HT1080 (cell line): ENCODE measurements at regions not wholly inside any gene's neighbourhood (a gene's known extent, or its start where the extent isn't known, plus 50 kb on each side); places are given as distances from the start of the nearest gene placed in this dataset.
"Not testable (repeated sequence)": the region's sequence is repeated elsewhere in the genome, so short reads cannot be mapped to it uniquely, and the experiment has no call there.

ENCODE experiments used
- DNase-seq: peaks from one replicate; pipeline ENCODE4 v3.0.0-alpha.2; 2015; ENCODE audit warnings: low read depth

DNA sequence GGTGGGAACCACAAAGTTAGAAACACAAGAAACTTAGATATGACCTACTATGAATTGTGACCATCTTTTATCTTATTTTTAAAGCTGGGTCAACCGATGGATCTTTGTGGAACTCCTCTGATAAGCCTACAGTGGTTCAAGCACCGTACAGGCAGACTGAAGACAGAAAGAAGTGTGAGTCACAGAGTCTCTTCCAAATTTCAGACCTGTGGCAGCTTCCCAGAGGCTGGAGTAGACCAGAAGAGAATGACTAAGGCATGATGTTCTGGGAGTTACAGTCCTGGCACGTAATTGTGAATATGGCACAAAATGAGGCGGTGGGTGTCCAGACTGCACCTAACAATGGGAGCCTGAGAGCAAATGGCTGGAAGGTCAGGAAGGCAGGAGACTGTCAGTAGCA lies 70.0 kb downstream of the LMO4 start:
- peak; percentile 69 for DNase-seq

DNA sequence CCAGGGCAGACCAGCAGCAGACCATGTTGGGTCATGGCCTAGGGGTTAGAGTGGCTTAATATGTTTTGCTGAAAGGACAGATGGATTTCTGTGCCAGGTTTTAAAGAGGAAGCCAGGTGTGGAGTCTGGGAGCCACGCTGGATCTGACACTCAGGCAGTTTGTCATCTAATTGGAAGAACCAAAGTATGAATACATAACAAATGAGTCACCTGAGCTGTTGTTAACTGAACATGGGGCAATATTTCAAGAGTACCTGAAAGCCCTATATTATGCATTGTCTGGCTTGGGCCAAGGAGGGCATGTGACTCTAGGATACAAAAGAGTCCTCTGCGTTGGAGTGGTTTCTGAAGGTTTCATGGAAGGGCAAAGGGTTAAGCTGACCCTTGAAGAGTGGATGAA lies 70.6 kb downstream of the LMO4 start:
- peak; percentile 51 for DNase-seq

DNA sequence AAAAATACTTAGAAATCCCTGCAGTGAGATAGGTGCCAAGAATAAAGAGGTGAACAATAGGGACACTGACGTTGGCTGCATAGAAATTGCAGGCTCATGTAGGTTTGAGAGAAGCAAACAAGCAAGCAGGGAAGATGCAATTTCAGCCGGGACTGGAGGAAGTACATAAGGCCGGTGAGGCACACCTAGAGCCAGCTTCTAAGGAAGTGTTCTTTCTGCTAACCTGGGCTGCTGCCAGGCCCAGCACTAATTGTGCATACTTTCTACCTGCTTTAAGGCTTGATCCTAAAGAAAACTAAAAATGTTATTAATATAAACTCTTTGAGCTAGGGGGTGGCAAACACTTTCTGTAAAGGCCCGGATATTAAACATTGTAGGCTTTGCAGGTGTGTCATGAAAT lies 71.0 kb downstream of the LMO4 start:
- no peak for DNase-seq

DNA sequence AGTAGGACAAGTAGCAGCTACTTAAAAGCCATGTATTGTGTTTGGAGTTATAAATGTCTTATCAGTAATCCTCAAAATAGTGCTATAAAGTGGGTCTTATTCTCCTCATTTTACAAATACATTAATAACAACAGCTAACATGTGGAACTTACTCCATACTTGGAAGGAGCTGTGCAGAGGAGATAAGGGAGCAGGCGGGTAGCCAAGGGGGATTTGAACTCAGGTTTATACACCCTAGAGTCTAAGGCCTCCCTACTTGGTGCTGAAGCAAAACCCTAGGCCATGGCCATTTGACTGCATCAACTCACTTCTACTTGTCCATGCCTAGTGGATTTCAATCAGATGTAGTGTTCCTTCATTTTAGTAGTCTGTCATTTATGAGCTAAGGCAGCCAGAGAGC lies 72.1 kb downstream of the LMO4 start:
- no peak for DNase-seq

DNA sequence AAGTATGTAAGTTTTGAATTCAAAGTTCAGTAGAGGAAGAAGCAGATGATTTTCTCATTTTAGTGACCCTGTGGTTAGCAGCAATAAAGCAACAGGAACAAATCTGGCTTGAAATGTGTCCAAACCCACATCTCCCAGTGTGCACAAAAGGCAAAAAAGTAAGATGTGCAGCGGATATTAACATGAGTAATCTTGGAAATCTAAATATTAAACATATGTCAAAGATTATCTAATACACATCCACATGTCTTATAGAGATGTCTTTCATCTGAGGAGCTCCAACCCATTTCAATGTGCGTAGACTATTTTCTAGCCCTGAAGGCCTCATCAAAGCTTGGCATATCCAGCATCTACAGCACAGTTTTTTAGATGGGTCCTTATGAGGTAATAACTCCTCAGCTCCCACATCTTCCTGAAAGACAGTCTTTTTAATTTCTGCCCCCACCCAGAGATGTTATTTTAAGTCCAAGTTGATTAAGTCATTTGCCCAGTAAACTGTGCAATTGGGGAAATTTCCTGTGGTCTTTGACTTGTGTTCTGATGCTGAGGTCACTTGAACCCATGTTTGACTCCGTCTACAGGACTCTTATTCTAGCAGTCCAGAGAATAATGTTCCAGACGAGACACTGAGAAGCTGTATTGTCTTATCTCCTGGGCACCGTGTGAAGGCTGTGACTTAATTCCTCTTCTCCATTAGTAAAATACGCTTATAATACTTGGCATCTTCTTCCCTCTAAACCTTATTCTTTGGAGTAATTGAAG lies 73.7 kb downstream of the LMO4 start:
- peak; percentile 22 for DNase-seq

DNA sequence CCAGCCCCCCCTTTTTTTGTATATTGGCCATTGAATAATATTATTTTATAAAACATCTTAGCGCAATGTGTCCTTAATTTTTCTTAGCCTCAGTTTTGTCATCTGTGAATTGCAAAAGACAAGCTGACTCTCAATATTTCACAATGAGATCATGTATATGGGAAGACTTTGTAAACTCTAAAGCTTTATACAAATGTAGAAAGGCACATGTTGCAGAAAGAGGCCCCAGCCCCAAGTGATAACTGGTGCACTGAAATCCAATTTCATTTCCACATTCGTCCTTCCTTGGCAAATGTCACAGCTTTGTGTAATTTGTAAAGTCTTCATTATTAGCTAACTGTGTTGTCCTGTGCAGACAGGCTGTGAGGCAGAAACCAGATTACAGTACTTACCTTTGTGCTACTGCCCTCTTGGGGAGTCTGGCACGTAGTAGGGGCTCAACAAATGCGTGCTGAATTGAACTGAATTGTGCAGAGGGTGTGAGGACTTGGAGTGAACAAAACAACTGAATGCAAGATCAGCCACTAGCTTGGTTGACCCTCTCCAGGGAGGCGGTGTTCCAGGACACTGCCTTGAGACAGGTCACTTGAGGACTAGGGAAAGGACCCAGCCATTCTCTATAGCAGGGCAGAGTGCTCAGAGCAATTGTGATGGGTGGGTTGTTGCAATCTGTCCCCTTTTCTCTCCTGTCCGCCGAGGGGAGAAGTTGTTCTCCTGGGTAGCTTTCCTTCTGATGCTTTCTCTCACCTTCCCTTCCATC lies 74.6 kb downstream of the LMO4 start:
- DNase-seq, result no peak

DNA sequence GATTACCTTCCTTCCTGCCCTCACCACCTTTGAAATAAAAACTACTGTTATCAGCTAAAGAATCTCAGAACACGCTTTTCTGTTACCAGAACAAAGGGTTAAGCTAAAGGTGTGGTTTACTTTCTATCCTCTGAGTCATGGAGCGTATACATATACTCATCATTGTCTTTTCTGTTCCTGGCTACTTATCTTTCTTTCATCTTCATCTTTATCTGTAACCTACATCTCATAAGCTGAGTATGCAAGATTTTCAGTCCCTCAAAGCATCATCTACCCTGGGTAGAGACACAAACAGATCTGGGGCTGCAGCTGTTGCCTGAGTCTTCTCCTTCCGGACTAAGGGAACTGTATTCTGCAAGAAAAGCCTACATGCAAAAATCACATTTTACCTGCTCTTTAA lies 75.6 kb downstream of the LMO4 start:
- no peak for DNase-seq

DNA sequence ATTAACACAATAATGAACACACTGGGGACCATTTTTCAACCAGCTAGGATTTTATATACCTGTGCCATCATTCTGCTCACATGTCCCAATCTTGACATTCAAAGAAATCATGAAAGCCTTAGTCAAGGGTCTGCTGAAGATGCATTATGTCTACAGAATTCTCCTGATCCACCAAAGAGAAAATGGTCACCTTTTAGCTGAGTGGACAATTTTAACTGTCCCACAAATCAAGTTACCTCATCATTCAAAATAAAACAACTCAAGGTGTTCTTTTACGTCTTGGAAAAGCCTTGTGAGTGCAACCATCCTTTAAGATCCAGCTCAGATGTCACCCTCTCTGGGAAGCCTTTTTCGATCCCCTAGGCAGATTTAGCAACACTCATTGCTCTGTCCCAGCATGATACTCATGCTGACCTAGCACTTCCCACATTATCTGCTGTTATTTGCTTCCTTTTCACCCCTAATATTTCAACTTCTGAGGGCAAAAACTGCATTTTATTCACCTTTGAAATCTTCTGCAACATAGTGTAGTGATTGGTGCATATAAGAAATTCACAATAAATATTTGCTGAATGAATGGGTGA lies 80.1 kb downstream of the LMO4 start:
- no peak for DNase-seq

DNA sequence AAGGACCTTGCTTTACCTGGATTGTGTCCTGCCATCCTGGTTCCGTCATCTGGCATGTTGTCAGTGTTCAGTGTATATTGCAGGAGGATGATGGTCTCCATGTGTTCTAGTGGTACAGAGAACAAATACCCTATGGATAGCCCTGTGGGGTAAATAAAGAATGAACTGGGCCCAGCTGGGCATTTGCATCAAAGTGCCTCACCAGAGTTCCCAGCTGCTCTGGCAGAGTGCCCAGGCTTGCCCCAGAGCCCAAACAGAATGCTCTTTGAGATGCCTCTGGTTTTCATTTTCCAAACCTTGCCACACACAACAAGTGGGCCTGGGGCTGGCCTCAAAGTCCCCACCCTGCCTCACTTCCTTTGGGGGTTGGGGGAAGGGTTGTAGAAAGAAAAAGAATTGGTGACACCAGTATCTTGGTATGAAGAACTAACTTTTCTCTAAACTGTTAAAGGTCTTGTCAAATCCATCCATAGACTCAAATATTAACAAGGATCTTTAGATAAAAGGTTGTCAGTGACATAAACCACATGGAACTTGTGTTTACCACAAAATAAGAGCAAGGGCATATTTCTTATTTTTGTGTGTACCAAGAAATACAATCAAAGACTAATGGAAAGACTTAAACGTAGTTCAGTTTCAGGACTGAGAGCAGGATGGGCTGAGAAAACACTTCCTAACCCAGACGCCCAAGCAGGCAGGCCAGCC lies 82.2 kb downstream of the LMO4 start:
- DNase-seq, result no peak

DNA sequence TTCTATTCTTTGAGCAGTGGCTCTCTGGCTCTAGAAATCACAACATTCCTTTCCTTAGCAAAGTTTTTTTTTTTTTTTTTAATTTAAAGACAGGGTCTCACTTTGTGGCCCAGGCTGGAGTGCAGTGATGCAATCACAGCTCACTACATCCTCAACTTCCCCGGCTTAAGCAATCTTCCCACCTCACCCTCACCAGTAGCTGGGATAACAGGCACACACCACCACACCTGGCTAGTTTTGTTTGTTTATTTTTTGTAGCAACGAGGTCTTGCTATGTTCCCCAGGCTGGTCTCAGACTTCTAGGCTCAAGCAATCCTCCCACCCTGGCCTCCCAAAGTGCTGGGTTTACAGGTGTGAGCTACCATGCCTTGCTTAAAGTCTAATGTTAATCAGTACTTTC lies 85.2 kb downstream of the LMO4 start:
- DNase-seq, result not testable (repeated sequence)

DNA sequence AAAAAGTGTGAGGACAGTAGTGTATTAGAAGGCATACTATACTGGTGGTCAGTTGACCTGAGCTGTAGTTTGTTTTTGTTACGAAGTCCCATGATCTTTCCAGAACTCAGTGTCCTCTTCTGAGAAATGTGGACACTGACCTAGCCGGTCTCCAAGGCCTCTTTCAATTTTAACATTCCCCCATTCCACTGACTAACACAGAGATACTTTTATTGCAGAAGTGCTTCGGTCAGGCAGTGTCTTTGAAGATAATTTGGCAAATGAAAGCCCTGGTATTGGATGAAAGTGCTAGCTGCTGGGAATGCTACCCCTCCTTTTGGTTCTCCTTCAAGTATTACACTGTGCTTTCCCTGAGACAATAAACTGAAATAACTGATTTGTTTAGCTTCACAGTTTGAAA lies 89.4 kb downstream of the LMO4 start:
- no peak for DNase-seq

DNA sequence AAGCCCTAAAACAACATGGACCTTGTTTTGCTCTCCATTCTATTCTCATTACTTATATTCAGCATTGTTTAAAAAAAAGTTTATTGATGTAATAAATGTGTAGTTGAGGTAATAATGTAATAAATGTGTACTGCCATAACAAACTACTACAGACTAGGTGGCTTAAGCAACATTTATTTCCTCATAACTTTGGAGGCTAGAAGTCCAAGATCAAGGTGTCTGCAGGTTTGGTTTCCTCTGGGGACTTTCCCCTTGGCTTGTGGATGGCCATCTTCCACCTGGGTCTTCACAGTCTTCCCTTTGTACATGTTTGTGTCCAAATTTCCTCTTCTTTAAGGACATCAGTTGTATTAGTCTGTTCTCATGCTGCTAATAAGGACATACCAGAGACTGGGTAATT lies 93.1 kb downstream of the LMO4 start:
- DNase-seq, result no peak

DNA sequence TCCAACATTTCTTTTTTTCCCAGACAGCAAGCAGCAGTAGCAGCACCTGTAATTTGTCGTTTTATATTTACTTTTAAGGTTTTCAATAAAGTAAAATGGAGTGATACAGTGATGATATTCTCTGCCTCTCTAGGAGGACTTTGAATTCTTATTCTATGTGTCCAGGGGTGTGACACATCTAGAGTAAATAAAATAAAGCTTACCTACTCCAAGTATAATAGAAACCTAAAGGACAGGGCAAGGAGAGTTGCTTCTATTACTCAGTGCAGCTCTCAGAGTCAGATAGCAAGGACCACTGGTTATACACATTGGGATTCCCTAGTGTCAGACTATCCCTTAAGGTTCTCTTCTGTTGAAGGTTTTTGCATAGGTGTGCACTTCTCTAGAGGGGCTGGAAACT lies 95.9 kb downstream of the LMO4 start:
- no peak for DNase-seq

DNA sequence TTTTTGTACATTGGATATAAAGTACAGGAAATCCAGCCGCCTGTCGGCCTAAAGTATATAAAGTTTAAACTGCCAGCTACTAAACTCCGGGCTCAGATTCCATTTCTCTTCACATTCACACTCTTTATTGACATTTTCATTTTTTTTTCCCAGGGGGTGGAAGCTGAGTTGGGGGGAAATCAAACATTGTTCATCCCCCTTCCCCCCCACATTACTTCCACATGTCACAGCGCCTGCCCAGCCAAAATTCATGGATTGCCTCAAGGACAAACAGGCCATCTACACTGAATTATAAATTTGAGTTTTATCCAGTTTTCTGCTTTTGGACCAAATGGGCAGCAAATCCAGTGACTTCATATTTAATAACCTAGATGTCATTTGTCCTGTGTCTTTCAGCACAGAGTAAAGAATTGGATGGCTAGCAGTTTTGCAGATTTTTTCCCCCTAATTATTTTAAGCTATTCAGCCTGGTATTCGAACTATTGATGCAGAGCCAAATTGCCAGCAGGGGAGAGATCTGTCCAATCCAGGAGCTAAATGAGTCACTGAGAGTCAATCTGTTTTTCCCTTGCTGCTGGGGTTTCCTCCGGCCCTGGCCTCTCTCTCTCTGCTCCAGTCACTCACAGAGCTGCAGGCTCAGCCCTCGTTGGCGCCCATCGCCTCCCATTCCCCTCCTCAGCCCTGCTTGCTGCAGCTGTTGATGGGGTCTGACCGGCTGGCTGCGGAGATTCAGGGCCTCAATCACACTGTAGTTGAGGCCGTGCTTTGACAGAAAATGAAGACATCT lies 98.0 kb downstream of the LMO4 start:
- DNase-seq, result peak; percentile 43

DNA sequence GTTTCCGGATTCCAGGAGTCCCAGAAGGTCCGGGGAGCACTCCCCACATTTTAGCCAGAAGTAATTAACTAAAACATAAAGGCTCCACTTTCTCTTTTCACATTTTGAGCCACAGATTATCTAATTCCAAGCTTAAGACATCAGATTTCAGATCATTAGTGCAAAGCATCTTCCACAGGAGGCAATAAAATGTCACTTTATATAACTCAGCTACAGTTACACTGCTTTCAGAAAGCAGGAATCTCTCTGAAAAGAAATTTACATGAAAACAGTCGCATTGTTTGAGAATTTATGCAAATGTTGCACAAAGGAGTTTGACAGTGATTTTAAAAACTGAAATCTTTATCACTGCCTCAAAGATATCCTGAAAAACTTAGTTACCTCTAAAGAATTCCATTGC lies 99.7 kb downstream of the LMO4 start:
- no peak for DNase-seq

DNA sequence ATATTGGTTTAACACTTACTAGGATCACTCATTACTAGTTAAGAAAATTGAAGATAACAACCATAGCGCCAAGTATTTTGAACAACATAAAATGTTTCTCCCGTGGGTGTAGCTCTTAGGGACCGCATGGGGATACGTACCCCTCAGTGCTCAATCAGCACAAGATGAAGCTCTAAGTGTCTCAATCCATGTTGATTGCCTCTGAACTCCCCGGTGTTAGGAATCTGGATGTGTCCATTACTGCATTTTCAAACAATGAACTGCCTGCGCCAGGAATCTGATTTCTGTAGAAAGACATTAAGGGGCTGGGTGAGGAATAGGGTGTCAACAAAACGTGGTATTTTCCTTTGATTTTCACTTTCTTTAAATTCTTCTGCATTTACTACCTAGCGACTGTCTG lies 100.2 kb downstream of the LMO4 start:
- DNase-seq, result no peak

DNA sequence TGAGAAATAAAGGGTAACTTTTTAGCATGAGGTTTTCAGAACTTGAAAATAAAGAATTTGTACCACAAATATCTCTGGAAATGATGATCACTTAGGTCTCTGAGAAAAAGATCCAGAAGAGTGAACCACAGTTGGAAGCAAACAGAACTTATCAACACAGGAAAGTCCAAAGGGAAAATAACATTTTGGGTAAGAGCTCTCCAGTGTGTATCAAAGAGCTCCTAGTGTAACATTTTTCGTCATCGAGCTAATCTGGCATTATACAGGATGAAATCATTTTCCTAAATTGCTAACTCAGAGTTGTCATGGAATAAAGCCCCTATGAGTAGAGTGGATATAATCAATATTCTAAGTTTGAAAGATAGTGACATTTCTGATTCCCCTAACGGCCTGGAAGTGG lies 104.0 kb downstream of the LMO4 start:
- DNase-seq, result no peak

DNA sequence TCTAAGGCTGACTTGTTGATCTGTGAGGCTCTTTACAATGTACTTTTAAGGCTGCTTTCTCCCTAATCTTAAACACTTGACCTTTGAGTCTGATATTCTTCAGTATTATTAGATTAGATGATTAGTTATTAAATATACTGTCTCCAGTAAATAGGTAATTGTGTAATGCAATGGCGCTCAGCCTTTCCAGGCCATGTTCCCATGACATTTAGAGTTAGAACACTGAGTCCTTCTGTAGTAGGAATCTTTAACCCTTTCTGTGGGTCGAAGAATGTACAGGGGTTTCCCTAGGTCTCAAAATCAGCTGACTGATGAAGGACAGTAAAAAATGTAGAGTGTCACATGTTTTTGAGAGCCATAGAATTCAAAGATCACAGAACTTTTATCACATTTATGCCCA lies 104.4 kb downstream of the LMO4 start:
- DNase-seq, result not testable (repeated sequence)

DNA sequence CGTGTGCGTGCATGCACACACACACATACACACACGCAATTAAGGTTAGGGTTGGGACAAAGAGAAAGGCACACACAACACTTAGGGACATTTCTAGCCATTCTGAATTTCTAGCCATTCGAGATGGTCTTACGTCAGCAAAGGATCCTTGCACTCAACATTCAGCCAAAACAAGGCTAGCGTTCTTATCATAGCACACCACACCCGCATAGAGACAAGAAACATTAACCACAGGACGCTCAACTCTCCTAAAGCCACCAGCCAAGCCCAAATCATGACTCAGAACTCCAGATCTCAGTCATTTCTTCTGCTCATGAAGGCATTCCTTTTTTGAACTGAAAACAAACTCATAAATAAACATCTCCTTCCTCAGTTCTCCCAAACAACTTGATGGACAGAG lies 106.8 kb downstream of the LMO4 start:
- DNase-seq, result peak; percentile 66

DNA sequence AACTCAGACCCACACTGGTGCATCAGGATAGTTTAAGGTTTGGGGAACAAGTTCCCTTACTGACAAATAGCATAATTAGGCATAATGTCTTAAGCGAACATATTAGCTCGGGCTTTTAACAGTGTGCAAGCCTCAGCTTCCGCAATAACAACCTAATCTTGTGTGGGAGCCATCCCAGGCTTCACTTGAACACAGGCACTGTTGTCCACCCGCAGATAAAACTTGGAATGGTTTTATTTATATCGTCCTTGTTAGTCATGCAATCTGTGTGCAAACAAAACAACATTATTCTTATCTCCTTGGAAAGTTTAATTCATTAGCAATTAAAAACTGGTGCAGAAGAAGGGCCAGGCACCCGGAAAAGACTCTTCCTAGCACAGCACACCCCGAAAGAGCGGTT lies 107.4 kb downstream of the LMO4 start:
- not testable (repeated sequence) for DNase-seq

DNA sequence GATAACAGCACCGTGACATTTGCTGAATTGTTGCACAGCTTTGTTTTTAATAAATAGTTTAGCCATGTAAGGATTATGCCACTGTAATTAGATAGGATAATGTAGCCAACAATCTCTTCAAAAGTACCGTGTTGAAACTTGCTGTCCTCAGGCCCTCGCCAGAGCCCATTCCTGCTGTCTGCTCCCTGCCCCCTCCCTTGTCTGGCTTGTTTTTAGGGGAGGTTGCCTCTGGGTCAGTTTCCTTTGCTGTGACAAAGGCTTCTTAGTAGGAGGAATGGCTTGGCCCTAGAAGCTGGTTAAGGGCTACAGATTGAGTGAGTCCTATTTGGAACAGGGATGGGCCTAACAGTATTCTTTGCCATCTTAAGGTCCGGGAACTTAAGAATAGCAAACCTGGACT lies 107.9 kb downstream of the LMO4 start:
- DNase-seq, result no peak
